ENCODE measurements at regions not wholly inside any gene's neighbourhood (a gene's known extent, or its start where the extent isn't known, plus 50 kb on each side); places are given as distances from the start of the nearest gene placed in this dataset.

- peaks cover 22% of the 10 kb centered on the region for H3K4me1 Mint-ChIP-seq
- H3K27me3 Mint-ChIP-seq, result peaks cover 6% of the 10 kb centered on the region
- H3K36me3 Mint-ChIP-seq (ENCODE audit: low read depth), result peaks cover 2% of the 10 kb centered on the region
- no peak overlapping the region for H3K27ac Mint-ChIP-seq
- DNase-seq, result no peak
- CTCF ChIA-PET, result interaction anchor here (0.8 to 1.4 kb wide), 2 partner anchors 31 to 236 kb away, joined by 3 to 5 read pairs; no protein-coding TSS in a partner anchor
- H3K9me3 Mint-ChIP-seq, result no peaks in the 10 kb centered on the region
- POLR2A ChIA-PET, result no interaction called here
- no peak overlapping the region for H3K4me3 Mint-ChIP-seq
Measured at GRCh38 chr15:66615846-66616245, 50.0 kb upstream of the LCTL start.

- H3K36me3 Mint-ChIP-seq (ENCODE audit: low read depth), result peaks cover 2% of the 10 kb centered on the region
- no peak overlapping the region for H3K27ac Mint-ChIP-seq
- CTCF ChIA-PET, result interaction anchor here (1.1 to 1.4 kb wide), 2 partner anchors 15 to 234 kb away, joined by 3 to 5 read pairs; no protein-coding TSS in a partner anchor
- peaks cover 22% of the 10 kb centered on the region for H3K4me1 Mint-ChIP-seq
- no peak overlapping the region for H3K4me3 Mint-ChIP-seq
- H3K27me3 Mint-ChIP-seq, result peaks cover 16% of the 10 kb centered on the region
- no peak for DNase-seq
- POLR2A ChIA-PET, result no interaction called here
- H3K9me3 Mint-ChIP-seq, result no peaks in the 10 kb centered on the region
Measured at GRCh38 chr15:66617137-66618090, 51.6 kb upstream of the LCTL start.

DNA sequence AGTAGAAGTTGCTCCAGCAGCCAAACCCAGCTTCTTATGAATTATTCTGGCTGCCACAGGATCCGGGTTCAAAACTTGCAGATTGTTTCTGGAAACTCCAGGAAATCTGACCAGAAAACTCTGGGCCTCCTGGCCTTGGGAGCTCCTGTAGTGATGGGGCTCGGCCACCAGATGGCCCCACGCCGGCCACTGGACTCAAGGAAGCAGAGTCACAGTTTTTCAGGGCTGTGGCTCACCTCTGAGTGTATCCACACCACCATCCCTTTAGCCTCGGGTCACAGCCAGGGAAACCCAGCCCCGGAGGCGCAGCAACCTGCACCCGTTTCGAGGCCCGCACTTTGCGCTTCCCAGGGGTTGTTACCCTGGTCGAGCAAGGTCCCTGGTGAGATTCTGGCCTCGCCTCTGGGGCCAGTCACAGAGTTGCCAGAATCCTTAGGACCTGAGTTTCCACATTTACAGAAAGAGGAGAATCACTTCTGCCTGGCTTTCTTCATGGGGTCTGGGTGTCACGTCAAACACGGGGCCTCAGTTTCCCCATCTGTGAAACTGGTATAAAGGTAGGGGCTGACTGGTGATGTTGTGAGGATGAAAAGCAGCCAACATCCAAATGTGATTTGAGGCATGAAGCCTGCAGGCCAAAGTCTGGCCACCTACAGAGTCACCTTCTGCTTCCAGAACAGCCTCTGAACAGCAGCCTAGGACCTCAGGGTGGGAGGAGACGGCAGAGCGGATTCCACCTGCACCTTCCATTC lies 53.5 kb upstream of the LCTL start:
- H3K9me3 Mint-ChIP-seq, result no peaks in the 10 kb centered on the region
- peaks cover 11% of the 10 kb centered on the region for H3K4me1 Mint-ChIP-seq
- no peaks in the 10 kb centered on the region for H3K36me3 Mint-ChIP-seq (ENCODE audit: low read depth)
- POLR2A ChIA-PET, result no interaction called here
- peak; percentile 41 for DNase-seq
- CTCF ChIA-PET, result interaction anchor here (0.7 to 2.0 kb wide), 7 partner anchors 13 to 242 kb away, joined by 3 to 9 read pairs (median 3); partner anchors contain the start of gene SMAD6
- H3K27ac Mint-ChIP-seq, result no peak overlapping the region
- H3K27me3 Mint-ChIP-seq, result peaks cover 32% of the 10 kb centered on the region
- H3K4me3 Mint-ChIP-seq, result no peak overlapping the region

DNA sequence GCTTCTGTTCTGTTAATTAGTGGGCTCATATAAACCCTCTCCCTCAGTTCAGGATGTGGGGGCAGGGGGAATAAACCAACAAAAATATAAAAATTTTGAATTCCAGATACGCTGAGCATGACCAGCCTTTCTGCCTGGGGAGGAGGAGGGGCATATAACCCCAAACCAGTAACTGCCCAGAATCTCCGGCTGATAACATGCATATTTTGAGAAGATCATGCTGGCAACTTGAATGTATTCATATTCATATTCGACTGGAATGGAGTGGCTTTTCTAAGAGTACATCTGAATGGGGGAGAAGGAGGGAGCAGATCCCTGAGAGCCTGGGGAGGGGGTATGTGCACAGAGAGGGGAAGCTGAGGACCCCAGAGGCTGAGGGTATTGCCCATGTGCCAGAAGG lies 54.5 kb upstream of the LCTL start:
- H3K4me3 Mint-ChIP-seq, result no peak overlapping the region
- H3K9me3 Mint-ChIP-seq, result no peaks in the 10 kb centered on the region
- peaks cover 32% of the 10 kb centered on the region for H3K27me3 Mint-ChIP-seq
- ChIA-PET CTCF (interaction anchor here (0.5 to 1.7 kb wide), 2 partner anchors 18 to 232 kb away, joined by 3 read pairs; no protein-coding TSS in a partner anchor), POLR2A (no interaction called here)
- no peaks in the 10 kb centered on the region for H3K36me3 Mint-ChIP-seq (ENCODE audit: low read depth)
- H3K27ac Mint-ChIP-seq, result no peak overlapping the region
- peaks cover 4% of the 10 kb centered on the region for H3K4me1 Mint-ChIP-seq
- no peak for DNase-seq

DNA sequence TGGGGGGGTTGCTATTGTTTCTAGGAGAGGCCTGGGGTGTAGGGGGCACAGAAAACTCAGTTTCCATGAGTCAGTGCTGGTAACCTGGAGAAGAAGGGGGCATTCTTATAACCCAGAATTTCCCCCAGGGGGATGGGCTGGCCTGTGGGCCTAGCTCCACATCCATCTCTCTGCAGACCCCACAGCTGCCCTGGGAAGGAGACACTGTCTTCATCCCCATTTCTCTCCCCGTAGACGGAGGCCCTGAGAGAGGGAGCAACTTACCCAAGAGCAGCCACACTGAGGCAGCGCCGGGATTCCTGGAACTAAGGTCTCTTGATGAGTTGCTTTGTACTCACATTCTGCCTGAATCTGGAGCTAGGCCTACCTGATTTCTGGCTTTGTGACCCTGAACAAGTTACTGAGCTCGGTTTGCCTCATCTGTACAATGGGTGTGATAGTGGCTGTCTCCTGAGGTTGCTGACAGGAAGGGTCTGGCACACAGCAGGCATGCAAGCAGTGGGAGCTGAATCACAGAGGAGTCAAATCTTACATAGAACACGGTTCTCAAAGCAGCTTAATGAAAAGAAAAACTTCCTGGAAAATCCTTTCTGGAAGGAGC lies 55.0 kb upstream of the LCTL start:
- no peak for DNase-seq
- H3K4me3 Mint-ChIP-seq, result no peak overlapping the region
- ChIA-PET POLR2A (no interaction called here), CTCF (interaction anchor here (0.5 to 1.7 kb wide), 3 partner anchors 15 to 232 kb away, joined by 3 to 5 read pairs (median 3); no protein-coding TSS in a partner anchor)
- H3K36me3 Mint-ChIP-seq (ENCODE audit: low read depth), result no peaks in the 10 kb centered on the region
- H3K27ac Mint-ChIP-seq, result no peak overlapping the region
- H3K9me3 Mint-ChIP-seq, result no peaks in the 10 kb centered on the region
- H3K27me3 Mint-ChIP-seq, result peaks cover 33% of the 10 kb centered on the region
- peaks cover 4% of the 10 kb centered on the region for H3K4me1 Mint-ChIP-seq

- ChIA-PET POLR2A (no interaction called here), CTCF (interaction anchor here (1.0 to 1.9 kb wide), 5 partner anchors 8 to 19 kb away, joined by 3 to 7 read pairs (median 4); no protein-coding TSS in a partner anchor)
- Mint-ChIP-seq H3K27ac (no peak overlapping the region), H3K36me3 (ENCODE audit: low read depth) (no peaks in the 10 kb centered on the region), H3K9me3 (no peaks in the 10 kb centered on the region), H3K4me1 (peaks cover 4% of the 10 kb centered on the region), H3K4me3 (no peak overlapping the region), H3K27me3 (peaks cover 34% of the 10 kb centered on the region)
- no peak for DNase-seq
Measured at GRCh38 chr15:66621491-66622467, 56.0 kb upstream of the LCTL start.

DNA sequence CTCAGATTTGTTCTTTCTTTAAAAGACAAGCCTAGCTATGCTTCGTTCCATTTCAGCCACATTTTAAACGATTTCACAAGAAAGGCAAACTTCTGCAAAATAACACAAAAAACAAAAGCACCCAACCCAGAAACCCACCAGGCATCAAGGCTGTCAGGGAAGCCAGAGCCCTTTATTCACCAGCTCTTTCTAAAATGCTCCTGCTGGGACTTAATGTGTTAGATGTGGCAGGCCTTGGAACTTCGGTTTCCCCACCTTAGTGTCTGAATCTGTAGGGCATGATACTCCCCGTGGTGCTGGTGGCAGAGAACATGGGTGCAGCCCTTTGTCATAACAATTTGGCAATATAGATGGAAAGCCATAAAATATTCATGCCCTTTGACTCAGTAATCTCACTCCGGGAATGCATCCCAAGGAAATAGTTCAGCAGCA lies 56.8 kb upstream of the LCTL start:
- no peak for DNase-seq
- CTCF ChIA-PET, result interaction anchor here (0.7 to 1.9 kb wide), 4 partner anchors 8 to 1313 kb away, joined by 3 to 7 read pairs (median 4); no protein-coding TSS in a partner anchor
- Mint-ChIP-seq H3K4me3 (no peak overlapping the region), H3K9me3 (no peaks in the 10 kb centered on the region), H3K27ac (no peak overlapping the region), H3K27me3 (peaks cover 34% of the 10 kb centered on the region), H3K36me3 (ENCODE audit: low read depth) (no peaks in the 10 kb centered on the region), H3K4me1 (no peaks in the 10 kb centered on the region)
- POLR2A ChIA-PET, result no interaction called here

DNA sequence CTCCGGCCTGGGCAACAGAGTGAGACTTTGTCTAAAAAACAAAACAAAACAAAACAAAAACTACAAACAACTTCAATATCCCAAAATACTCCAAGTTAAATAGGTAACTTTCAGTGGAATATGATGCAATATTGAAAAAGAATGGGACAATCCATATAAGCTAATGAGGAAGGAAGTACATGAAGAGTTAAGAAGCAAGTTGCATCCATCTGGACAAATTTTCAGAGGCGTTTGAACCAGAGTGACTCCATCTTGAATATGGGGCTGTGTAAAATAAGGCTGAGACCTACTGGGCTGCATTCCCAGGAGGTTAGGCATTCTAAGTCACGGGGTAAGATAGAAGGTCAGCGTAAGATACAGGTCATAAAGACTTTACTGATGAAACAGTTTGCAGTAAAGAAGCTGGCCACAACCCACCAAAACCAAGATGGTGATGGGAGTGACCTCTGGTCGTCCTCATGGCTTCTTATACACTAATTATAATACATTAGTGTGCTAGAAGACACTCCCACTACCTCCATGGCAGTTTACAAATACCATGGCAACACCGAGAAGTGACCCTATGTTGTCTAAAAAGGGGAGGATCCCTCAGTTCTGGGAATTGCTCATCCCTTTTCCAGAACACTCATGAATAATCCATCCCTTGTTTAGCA lies 58.1 kb upstream of the LCTL start:
- CTCF ChIA-PET, result interaction anchor here (1.9 kb wide), 1 partner anchor 10 kb away, joined by 7 read pairs; no protein-coding TSS in a partner anchor
- no peaks in the 10 kb centered on the region for H3K9me3 Mint-ChIP-seq
- DNase-seq, result no peak
- H3K27me3 Mint-ChIP-seq, result peaks cover 36% of the 10 kb centered on the region
- H3K4me3 Mint-ChIP-seq, result no peak overlapping the region
- no peaks in the 10 kb centered on the region for H3K36me3 Mint-ChIP-seq (ENCODE audit: low read depth)
- H3K27ac Mint-ChIP-seq, result no peak overlapping the region
- no peaks in the 10 kb centered on the region for H3K4me1 Mint-ChIP-seq
- POLR2A ChIA-PET, result no interaction called here

- no peaks in the 10 kb centered on the region for H3K36me3 Mint-ChIP-seq (ENCODE audit: low read depth)
- peaks cover 33% of the 10 kb centered on the region for H3K27me3 Mint-ChIP-seq
- H3K4me1 Mint-ChIP-seq, result no peaks in the 10 kb centered on the region
- DNase-seq, result no peak
- H3K4me3 Mint-ChIP-seq, result no peak overlapping the region
- H3K9me3 Mint-ChIP-seq, result no peaks in the 10 kb centered on the region
- CTCF ChIA-PET, result interaction anchor here (2.0 kb wide), 1 partner anchor 226 kb away, joined by 5 read pairs; no protein-coding TSS in a partner anchor
- no peak overlapping the region for H3K27ac Mint-ChIP-seq
- POLR2A ChIA-PET, result no interaction called here
Measured at GRCh38 chr15:66625531-66625930, 59.7 kb upstream of the LCTL start.

GRCh38 chr15:66625974-66626373 lies 60.2 kb upstream of the LCTL start:
- H3K9me3 Mint-ChIP-seq, result no peaks in the 10 kb centered on the region
- no peaks in the 10 kb centered on the region for H3K36me3 Mint-ChIP-seq (ENCODE audit: low read depth)
- H3K4me3 Mint-ChIP-seq, result no peak overlapping the region
- H3K27me3 Mint-ChIP-seq, result peaks cover 29% of the 10 kb centered on the region
- H3K4me1 Mint-ChIP-seq, result no peaks in the 10 kb centered on the region
- H3K27ac Mint-ChIP-seq, result no peak overlapping the region
- ChIA-PET CTCF (interaction anchor here (2.0 kb wide), 1 partner anchor 226 kb away, joined by 5 read pairs; no protein-coding TSS in a partner anchor), POLR2A (no interaction called here)
- DNase-seq, result no peak

GRCh38 chr15:66628976-66629723 lies 63.4 kb upstream of the LCTL start:
- Mint-ChIP-seq H3K36me3 (ENCODE audit: low read depth) (no peaks in the 10 kb centered on the region), H3K27ac (no peak overlapping the region), H3K9me3 (no peaks in the 10 kb centered on the region), H3K4me1 (no peaks in the 10 kb centered on the region), H3K27me3 (peaks cover 4% of the 10 kb centered on the region), H3K4me3 (no peak overlapping the region)
- ChIA-PET POLR2A (no interaction called here), CTCF (interaction anchor here (0.8 kb wide), 1 partner anchor 11 kb away, joined by 4 read pairs; no protein-coding TSS in a partner anchor)
- DNase-seq, result no peak
